ENCODE measurements at regions not wholly inside any gene's neighbourhood (a gene's known extent, or its start where the extent isn't known, plus 50 kb on each side); places are given as distances from the start of the nearest gene placed in this dataset.

DNA sequence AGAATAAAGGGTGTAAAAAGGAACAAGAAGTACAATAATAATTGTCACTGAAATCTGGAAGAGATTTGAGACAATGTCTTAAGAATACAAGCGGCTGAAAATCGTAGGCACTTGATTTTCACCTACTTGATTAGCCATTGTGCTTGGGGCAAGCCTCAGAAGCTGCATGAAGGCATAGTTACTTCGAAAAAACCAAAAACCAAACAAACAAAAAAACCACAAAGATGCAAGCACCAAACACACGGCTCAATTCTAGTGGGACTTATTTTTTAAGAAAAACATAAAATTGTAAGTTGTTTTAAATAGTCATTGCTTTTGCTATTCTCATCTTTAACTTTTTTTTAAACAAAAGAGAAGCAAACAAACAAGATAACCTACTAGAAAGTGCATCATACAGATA, 235.6 kb downstream of the OGFRL1 start:
- DNase-seq: no peak
- H3K9ac ChIP-seq (ENCODE audit: extremely low read depth, insufficient read length, low read length): no peak overlapping the region
- H2AFZ ChIP-seq (ENCODE audit: low read length): no peak overlapping the region
- H3K23ac ChIP-seq (ENCODE audit: insufficient read length, low read depth, low read length): no peak overlapping the region
- no peak overlapping the region for H4K91ac ChIP-seq (ENCODE audit: insufficient read length, low read depth, low read length)
- TF ChIP-seq, protein P1, sequence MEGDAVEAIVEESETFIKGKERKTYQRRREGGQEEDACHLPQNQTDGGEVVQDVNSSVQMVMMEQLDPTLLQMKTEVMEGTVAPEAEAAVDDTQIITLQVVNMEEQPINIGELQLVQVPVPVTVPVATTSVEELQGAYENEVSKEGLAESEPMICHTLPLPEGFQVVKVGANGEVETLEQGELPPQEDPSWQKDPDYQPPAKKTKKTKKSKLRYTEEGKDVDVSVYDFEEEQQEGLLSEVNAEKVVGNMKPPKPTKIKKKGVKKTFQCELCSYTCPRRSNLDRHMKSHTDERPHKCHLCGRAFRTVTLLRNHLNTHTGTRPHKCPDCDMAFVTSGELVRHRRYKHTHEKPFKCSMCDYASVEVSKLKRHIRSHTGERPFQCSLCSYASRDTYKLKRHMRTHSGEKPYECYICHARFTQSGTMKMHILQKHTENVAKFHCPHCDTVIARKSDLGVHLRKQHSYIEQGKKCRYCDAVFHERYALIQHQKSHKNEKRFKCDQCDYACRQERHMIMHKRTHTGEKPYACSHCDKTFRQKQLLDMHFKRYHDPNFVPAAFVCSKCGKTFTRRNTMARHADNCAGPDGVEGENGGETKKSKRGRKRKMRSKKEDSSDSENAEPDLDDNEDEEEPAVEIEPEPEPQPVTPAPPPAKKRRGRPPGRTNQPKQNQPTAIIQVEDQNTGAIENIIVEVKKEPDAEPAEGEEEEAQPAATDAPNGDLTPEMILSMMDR (conservative IDR thresholded peaks at IDR 0.05): no peak
- H3K4ac ChIP-seq (ENCODE audit: low read depth, low read length): no peak overlapping the region
- no peak overlapping the region for H2BK12ac ChIP-seq (ENCODE audit: insufficient read length, low read depth, low read length)
- WGBS (ENCODE audit: extremely low coverage, insufficient read length, low lambda C conversion rate): no CpG with 5 or more reads among the region's 4 CpGs
- no peaks in the 10 kb centered on the region for H3K23me2 ChIP-seq (ENCODE audit: insufficient read length, low read depth, low read length, poor library complexity, severe bottlenecking)
- H4K8ac ChIP-seq (replicated peaks; ENCODE audit: insufficient read length, low read depth, low read length): no peak overlapping the region
- no peaks in the 10 kb centered on the region for H3K79me1 ChIP-seq (ENCODE audit: insufficient read depth, low read depth, low read length, poor library complexity, severe bottlenecking)
- no peak overlapping the region for H3K18ac ChIP-seq (ENCODE audit: insufficient read length, low read depth, low read length)
- no peaks in the 10 kb centered on the region for H3K27me3 Mint-ChIP-seq (ENCODE audit: low read depth)
- no peaks in the 10 kb centered on the region for H4K20me1 ChIP-seq (ENCODE audit: control insufficient read depth, insufficient read depth, insufficient read length)
- H3K14ac ChIP-seq (ENCODE audit: insufficient read depth, low read length): no peak overlapping the region
- H3K56ac ChIP-seq (ENCODE audit: insufficient read length, low read depth, low read length): no peak overlapping the region
- H3K4me2 ChIP-seq (ENCODE audit: insufficient read depth, insufficient read length, low read length): no peak overlapping the region
- H3K4me1 ChIP-seq (ENCODE audit: insufficient read depth, low read length): no peaks in the 10 kb centered on the region
- no peaks in the 10 kb centered on the region for H3K36me3 Mint-ChIP-seq (ENCODE audit: insufficient read depth in 1 of 3, low read depth in 3 of 3)
- no peak overlapping the region for H3K27ac ChIP-seq (ENCODE audit: insufficient read length, low read depth, low read length)
- H3K27me3 ChIP-seq (ENCODE audit: insufficient read depth, low read length): no peaks in the 10 kb centered on the region
- no peaks in the 10 kb centered on the region; a peak in 1 of 5 replicates for H3K9me3 Mint-ChIP-seq
- H4K5ac ChIP-seq (ENCODE audit: insufficient read length, low read depth, low read length): no peak overlapping the region
- H2AK5ac ChIP-seq (ENCODE audit: insufficient read length, low read length): no peak overlapping the region
- no peaks in the 10 kb centered on the region for H3K4me1 Mint-ChIP-seq
- H2BK120ac ChIP-seq (ENCODE audit: low read depth, low read length, poor library complexity, severe bottlenecking): no peak overlapping the region
- H2BK15ac ChIP-seq (ENCODE audit: low read depth, low read length): no peak overlapping the region
- H3K4me3 Mint-ChIP-seq: no peak overlapping the region
- H3K79me2 ChIP-seq (ENCODE audit: insufficient read depth, low read length): no peaks in the 10 kb centered on the region
- H3T11ph ChIP-seq (ENCODE audit: low read length): no peak overlapping the region
- H3K27ac Mint-ChIP-seq: no peak overlapping the region
- no peaks in the 10 kb centered on the region for H3K9me3 ChIP-seq (ENCODE audit: control insufficient read depth, low read depth, low read length)
- H2BK20ac ChIP-seq (ENCODE audit: low read depth, low read length, poor library complexity, severe bottlenecking): no peak overlapping the region
- no peak overlapping the region for H2BK5ac ChIP-seq (ENCODE audit: insufficient read length, low read length)
